ENCODE measurements at regions not wholly inside any gene's neighbourhood (a gene's known extent, or its start where the extent isn't known, plus 50 kb on each side); places are given as distances from the start of the nearest gene placed in this dataset.
"Not testable (repeated sequence)": the region's sequence is repeated elsewhere in the genome, so short reads cannot be mapped to it uniquely, and the experiment has no call there.

DNA sequence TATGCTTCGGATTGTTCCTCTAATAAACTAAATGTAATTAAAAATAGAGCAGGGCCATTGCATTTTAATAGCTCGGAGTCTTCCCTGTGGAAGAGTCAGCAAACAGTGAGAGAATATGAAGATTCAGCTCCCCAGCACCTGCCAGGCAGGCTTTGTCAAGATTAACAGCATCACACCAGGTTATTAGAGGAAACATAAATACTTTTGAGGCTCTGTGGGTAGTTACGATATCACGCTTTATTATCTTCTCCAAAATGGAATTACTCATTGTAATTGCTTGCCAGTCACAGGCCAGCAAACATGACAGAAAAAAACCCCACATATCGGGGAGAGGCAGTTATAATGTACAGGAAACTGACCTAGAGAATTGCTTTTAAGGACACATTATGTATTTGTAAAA, 303.9 kb downstream of the CPS1 start:
- DNase-seq (ENCODE audit: low read depth in 3 of 3), result no peak

DNA sequence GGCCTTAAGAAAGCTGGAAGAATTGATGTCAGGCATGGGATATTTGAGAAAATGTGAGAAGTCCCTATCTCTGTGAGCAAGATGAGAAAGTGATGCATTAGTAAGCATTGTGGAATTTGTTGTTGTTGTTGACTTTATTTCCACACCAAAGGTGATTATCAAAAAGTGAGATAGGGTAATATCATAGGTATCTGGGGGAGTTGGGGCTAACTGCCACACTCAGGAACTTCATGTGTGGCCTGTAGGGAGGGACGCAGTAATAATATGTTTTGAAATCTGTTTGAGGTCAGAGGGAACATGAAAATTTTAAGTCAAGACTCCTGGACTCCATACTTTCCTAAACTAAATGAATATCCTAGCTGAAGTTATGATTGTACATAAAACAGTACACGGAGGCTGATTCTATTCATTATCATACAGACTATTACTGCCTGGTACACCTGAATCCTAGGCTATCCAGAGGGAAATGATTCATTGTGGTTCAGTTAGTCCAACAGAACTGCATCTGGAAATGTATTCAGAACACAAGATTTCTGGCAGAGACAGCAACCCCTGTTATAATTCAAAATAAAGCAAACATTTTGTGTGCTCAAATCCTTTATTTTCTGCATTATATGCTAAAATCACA, 304.8 kb downstream of the CPS1 start:
- no peak for DNase-seq (ENCODE audit: low read depth in 3 of 3)

DNA sequence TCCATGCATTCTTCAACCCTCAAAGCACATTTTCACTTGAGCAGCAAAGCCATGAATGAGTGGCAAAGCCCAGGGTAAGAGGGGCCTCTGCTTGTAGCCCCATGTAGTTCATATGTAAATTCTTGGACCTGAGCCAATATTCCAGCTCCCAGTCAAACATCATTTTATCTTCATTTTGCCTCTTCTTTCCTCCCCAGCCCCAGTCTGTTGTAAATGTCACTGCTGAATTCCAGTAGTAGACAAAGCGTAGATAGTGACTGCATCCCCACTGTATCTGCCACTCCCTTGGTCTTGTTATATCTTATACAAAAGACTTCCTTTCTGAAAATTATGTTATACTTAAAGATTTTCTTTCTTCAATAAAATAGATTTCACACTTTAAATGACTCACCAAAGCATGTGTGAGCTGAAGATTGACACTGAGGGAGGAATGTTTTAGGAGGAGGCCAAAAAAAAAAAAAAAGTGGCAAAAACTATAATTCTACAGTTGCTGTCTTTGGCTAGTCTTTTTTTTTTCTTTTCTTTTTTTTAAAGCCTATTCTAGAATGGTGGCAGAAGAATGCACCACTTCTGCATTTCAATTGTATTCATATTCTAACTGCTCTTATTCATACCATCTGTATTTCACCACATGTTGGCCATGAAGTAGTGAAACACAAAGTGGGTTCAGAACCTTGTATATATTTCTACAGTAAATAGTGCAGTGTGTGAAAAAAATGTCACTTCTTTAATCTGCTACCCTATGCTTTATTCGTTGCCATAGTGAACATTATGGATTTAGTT, 306.1 kb downstream of the CPS1 start:
- DNase-seq (ENCODE audit: low read depth in 3 of 3), result no peak

DNA sequence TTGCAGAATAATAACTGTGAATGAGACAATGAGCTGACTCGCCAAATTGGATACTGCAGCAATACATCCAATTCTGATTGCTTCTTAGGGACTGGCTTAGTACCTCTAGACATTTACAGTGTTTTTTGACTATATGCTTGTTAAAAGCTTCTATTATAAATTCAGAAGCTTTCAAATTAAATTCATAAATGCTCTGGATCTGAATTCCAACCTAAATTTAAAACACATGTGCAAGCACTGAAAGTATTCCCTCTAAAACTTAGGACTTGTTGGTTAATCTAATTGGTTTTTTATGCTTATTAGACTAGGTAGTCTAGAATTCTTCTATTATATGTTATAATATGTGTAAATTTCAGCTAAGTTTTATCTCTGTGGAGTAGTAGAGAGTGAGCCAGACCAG, 306.9 kb downstream of the CPS1 start:
- DNase-seq (ENCODE audit: low read depth in 3 of 3), result no peak

GRCh38 chr2:210871566-210871965, 315.2 kb downstream of the CPS1 start:
- DNase-seq (ENCODE audit: low read depth in 3 of 3), result not testable (repeated sequence)

GRCh38 chr2:210873631-210874030, 317.2 kb downstream of the CPS1 start:
- no peak for DNase-seq (ENCODE audit: low read depth in 3 of 3)

- DNase-seq (ENCODE audit: low read depth in 3 of 3), result no peak
Observed at GRCh38 chr2:210884227-210884626, 327.8 kb downstream of the CPS1 start.

DNA sequence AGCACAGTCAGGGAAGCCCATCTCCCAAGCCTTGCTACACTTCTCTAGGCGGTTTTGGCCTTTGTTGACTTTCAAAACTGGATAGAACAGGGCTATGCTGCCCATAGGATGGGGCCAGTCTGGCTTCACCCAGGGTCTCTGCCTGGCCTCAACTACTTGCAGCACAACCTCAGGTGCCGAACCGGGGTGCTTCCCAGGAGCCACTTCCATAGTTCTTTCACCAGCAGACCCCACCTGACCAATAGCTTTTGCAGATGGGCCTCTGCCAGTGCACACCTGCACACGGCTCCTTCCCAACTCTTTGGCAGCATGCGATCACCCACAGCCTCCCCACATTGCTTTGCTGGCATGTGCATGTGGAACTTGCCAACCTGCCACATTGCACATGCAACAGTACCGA, 331.6 kb downstream of the CPS1 start:
- DNase-seq (ENCODE audit: low read depth in 3 of 3), result no peak

- no peak for DNase-seq (ENCODE audit: low read depth in 3 of 3)
Observed at GRCh38 chr2:210895132-210895531, 338.7 kb downstream of the CPS1 start.

DNA sequence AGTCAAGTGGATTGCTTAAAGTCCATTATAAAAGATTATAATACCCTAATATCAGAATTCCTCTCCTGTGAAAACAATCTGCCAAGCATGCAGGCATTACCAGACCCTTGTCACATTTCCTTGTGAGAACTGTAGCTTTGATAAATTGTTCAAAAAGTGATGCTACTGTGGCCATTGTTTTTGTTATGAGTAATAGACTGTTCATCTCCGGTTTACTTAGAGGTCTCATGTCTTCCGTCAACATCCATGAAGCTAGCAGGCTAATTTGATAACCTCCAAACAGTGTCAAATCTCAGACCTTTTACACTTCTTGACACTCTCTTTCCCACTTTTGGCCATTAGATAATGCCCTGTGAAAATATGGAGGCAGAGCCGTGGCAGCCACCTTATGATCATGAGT, 342.7 kb downstream of the CPS1 start:
- DNase-seq (ENCODE audit: low read depth in 3 of 3), result no peak

DNA sequence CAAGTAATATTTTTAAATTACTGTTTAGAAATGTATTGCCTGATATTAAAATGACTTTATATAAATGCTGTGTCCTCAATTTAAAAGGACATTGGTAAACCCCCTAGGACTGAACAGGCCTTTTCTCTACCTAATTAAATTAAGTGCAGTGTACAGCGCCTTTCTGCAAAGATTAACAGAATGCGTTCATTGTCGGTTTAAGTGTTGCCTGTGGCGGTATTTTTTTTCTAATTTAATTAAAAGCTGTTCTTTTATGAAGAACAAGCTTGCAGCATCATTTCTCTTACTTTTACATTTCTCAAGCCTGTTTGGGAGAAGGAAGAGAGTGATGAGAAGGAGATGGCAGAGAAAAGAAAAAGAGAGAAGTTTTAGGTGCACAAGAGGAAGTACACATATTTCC, 344.9 kb downstream of the CPS1 start:
- DNase-seq (ENCODE audit: low read depth in 3 of 3), result no peak

- no peak for DNase-seq (ENCODE audit: low read depth in 3 of 3)
Observed at GRCh38 chr2:210912779-210913178, 356.4 kb downstream of the CPS1 start.

GRCh38 chr2:210913461-210913860, 357.1 kb downstream of the CPS1 start:
- no peak for DNase-seq (ENCODE audit: low read depth in 3 of 3)

DNA sequence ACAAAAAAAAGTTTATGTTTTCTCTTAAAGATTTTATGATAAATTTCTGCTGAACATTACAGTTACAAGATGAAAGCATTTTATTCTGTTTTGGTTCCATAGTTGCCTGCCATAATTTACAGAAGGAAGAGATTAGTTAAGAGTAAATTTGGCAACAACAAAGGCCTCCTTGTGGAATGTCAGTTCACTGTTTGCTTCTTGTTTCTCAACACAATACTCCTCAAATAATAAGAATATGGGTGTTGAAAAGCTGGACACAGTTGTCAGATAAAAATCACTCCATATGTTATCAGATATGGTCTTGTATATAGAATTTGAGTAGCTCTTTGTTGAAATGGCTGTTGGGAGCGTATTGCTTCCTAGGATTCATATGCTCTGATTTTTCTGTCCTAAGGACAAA, 359.5 kb downstream of the CPS1 start:
- DNase-seq (ENCODE audit: low read depth in 3 of 3), result no peak

GRCh38 chr2:210917465-210917864, 361.1 kb downstream of the CPS1 start:
- no peak for DNase-seq (ENCODE audit: low read depth in 3 of 3)

DNA sequence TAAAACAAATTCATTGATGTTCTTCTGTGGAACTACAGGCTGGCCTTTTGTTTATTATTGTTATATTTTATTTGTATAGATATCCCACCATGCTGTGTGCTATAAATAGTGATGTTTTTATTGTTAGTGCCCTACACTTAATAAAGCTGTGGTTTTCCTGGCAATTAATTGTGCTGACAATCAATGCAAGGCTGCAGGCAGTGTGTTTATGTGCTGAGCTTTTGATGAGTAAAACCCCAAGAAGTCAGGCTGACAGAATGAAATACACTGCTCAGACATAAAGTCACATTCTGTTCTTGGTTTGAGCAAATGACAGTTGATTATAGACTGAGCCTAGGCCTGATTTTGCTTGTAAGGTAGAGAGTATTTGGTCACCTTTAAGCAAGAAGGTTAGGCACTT, 362.7 kb downstream of the CPS1 start:
- DNase-seq (ENCODE audit: low read depth in 3 of 3), result no peak

GRCh38 chr2:210922419-210922818, 366.0 kb downstream of the CPS1 start:
- DNase-seq (ENCODE audit: low read depth in 3 of 3), result no peak

GRCh38 chr2:210928714-210929113, 372.3 kb downstream of the CPS1 start:
- no peak for DNase-seq (ENCODE audit: low read depth in 3 of 3)

- DNase-seq (ENCODE audit: low read depth in 3 of 3), result no peak
Observed at GRCh38 chr2:210938228-210938627, 381.8 kb downstream of the CPS1 start.

DNA sequence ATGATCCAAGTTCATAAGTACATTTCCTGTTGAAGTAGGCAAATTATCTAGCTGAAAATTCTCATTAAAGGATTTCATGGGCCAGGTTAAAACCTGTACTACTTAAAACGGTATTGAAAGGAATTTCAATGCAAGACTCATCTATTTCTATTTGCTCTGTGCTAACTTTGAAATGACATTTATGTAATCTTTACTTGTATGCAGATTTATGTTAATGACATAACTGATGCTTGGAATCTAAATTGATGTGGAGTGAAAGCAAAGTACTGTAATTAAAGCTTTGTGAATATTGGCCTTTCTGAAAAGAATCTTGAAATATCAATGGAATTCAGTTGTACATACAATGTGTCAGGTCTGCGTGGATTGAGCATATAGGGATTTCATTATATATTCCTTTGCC, 390.0 kb downstream of the CPS1 start:
- no peak for DNase-seq (ENCODE audit: low read depth in 3 of 3)

DNA sequence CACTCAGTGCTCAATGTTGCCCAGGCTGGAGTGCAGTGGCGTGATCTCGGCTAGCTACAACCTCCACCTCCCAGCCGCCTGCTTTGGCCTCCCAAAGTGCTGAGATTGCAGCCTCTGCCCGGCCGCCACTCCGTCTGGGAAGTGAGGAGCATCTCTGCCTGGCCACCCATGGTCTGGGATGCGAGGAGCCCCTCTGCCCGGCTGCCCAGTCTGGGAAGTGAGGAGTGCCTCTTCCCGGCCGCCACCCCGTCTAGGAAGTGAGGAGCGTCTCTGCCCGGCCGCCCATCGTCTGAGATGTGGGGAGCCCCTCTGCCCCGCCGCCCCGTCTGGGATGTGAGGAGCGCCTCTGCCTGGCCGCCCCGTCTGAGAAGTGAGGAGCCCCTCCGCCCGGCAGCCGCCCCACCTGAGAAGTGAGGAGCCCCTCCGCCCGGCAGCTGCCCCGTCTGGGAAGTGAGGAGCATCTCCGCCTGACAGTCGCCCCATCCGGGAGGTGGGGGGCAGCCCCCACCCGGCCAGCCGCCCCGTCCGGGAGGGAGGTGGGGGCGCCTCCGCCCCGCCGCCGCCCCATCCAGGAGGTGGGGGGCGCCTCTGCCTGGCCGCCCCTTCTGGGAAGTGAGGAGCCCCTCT, 394.1 kb downstream of the CPS1 start:
- not testable (repeated sequence) for DNase-seq (ENCODE audit: low read depth in 3 of 3)

DNA sequence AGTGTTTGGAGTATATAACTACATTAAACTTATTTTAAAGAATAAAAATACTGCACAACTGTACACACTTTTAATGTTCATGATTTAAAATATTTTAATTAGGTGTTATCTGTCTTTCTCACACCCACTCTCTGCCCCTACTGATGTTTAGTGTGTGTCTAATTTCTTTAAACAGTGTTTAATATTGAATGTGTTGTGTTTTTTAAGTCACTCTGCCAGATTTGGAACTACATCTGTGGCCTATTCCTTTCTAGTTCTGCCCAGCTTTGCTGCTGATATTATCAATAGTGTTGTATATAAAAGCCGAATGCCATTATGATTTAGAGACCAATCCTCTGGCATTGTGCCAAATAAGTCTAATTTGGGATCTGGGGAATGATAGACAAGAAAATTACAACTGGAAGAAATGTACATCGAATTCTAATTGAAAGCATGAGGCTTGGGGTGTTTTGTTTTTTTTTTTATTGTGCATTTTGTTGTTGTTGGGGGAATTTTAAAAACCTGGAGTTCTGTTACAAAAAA, 398.0 kb downstream of the CPS1 start:
- DNase-seq (ENCODE audit: low read depth in 3 of 3), result no peak

- DNase-seq (ENCODE audit: low read depth in 3 of 3), result no peak
Observed at GRCh38 chr2:210955591-210955990, 399.2 kb downstream of the CPS1 start.

Measured in stimulated activated CD4-positive, alpha-beta T cell treated with anti-CD3 and anti-CD28 coated beads, TNF-alpha, amount 100 ng/mL, for 48 hours (primary cell).